Loucy (cell line): ENCODE measurements at regions not wholly inside any gene's neighbourhood (a gene's known extent, or its start where the extent isn't known, plus 50 kb on each side); places are given as distances from the start of the nearest gene placed in this dataset.

Experiments used
- EZH2phosphoT487 ChIP-seq: fragments of 200-600 bp; IDR thresholded peaks from 2 replicates; pipeline ENCODE4 v1.6.1; 2018; ENCODE audit warnings: antibody characterized with exemption, mild to moderate bottlenecking, moderate library complexity, borderline replicate concordance
- TF ChIP-seq, protein P1 (sequence below): fragments of 200-600 bp; sonication (generic); conservative IDR thresholded peaks from 2 replicates; pipeline ENCODE4 v1.5.1; 2014; ENCODE audit warnings: mild to moderate bottlenecking, antibody characterized with exemption, low read length

DNA sequence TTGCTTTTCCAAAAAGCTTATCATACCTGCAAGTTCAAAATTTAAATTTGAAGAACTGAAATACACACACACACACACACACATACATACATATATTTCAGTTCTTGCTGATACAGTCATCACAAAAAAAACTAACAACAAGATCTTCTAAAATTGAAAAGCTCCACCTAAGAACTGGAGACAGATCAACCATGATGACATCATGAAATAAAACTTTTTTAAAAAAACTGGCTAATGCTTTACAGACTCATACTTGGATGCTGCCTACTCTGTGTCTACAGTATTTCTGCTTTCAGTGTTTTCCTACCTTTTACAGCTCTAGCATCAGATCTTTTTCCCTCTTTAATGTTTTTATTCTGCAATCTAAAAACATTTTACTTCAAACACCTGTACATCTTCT is 261.4 kb downstream of the DIO2 start:
- TF ChIP-seq, protein P1, sequence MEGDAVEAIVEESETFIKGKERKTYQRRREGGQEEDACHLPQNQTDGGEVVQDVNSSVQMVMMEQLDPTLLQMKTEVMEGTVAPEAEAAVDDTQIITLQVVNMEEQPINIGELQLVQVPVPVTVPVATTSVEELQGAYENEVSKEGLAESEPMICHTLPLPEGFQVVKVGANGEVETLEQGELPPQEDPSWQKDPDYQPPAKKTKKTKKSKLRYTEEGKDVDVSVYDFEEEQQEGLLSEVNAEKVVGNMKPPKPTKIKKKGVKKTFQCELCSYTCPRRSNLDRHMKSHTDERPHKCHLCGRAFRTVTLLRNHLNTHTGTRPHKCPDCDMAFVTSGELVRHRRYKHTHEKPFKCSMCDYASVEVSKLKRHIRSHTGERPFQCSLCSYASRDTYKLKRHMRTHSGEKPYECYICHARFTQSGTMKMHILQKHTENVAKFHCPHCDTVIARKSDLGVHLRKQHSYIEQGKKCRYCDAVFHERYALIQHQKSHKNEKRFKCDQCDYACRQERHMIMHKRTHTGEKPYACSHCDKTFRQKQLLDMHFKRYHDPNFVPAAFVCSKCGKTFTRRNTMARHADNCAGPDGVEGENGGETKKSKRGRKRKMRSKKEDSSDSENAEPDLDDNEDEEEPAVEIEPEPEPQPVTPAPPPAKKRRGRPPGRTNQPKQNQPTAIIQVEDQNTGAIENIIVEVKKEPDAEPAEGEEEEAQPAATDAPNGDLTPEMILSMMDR: no peak
- TF ChIP-seq EZH2phosphoT487: no peak
